Activated naive CD8-positive, alpha-beta T cell treated with anti-CD3 and anti-CD28 coated beads, Interleukin-2, amount 50 U/mL, for 24 hours (primary cell): ENCODE measurements at regions not wholly inside any gene's neighbourhood (a gene's known extent, or its start where the extent isn't known, plus 50 kb on each side); places are given as distances from the start of the nearest gene placed in this dataset.

ENCODE experiments used
- ATAC-seq: fragments of 150-1000 bp; cut with Tn5 transposase; one replicate; pipeline ENCODE4 v1.10.0; 2021
- DNase-seq: peaks from one replicate; pipeline ENCODE4 v3.0.0; 2021
- H3K27ac Mint-ChIP-seq: one replicate; pipeline ENCODE4 v1.8.0; 2021; ENCODE audit warnings: mild to moderate bottlenecking, mixed read lengths
- H3K27me3 Mint-ChIP-seq: one replicate; pipeline ENCODE4 v1.8.0; 2021; ENCODE audit warnings: mixed read lengths
- H3K36me3 Mint-ChIP-seq: one replicate; pipeline ENCODE4 v1.8.0; 2021; ENCODE audit warnings: low read depth, mixed read lengths
- H3K4me1 Mint-ChIP-seq: one replicate; pipeline ENCODE4 v1.8.0; 2021; ENCODE audit warnings: mixed read lengths
- H3K4me3 Mint-ChIP-seq: one replicate; pipeline ENCODE4 v1.8.0; 2021; ENCODE audit warnings: mild to moderate bottlenecking, moderate library complexity, mixed read lengths
- H3K9me3 Mint-ChIP-seq: one replicate; pipeline ENCODE4 v1.8.0; 2021; ENCODE audit warnings: mixed read lengths

DNA sequence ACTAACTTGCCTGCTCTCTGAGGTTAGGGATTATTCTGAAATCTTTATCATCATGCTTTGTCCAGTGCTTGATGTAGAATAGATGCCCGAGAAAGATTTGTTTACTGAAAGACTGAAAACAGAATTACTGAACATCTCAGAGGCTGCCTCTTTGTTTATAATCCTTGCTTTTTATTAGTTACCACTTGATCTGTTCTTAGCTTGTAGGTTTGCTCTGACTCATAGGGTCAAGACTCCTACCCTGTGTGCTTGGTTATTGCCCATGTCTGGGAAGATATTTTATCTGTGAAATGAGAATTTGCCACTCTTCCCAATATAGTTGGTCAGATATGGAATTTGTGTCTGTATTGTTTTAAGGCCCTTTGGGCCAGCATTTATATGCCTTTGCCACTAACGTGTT lies 675.3 kb downstream of the DIAPH3 start:
- no peaks in the 10 kb centered on the region for H3K36me3 Mint-ChIP-seq
- no peaks in the 10 kb centered on the region for H3K4me1 Mint-ChIP-seq
- H3K27me3 Mint-ChIP-seq = peaks cover 1% of the 10 kb centered on the region
- H3K9me3 Mint-ChIP-seq = no peaks in the 10 kb centered on the region
- H3K27ac Mint-ChIP-seq = no peak overlapping the region
- H3K4me3 Mint-ChIP-seq = no peak overlapping the region
- ATAC-seq = no peak
- no peak for DNase-seq

DNA sequence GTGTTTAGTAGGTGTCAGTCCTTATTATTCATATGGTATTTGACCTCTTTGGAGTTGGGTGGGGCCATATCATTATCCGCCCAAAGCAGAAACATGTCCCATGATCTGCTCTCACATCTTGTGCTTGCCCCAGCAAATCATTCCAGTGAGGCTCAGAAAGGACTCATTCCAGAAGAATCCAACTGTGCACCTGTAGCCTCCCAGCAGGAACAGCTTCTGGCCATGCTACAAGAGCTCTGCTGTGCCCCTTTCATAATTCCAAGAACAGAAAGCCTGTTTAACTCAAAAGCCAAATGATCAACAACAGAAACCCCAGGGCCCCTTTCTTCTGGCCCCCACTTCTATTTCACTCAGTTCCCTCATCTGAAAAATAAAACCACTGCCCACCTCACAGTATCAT lies 673.1 kb downstream of the DIAPH3 start:
- DNase-seq (no peak), ATAC-seq (no peak)
- Mint-ChIP-seq H3K9me3 (no peaks in the 10 kb centered on the region), H3K27ac (no peak overlapping the region), H3K4me3 (no peak overlapping the region), H3K36me3 (no peaks in the 10 kb centered on the region), H3K27me3 (peaks cover 1% of the 10 kb centered on the region), H3K4me1 (no peaks in the 10 kb centered on the region)

- Mint-ChIP-seq H3K9me3 (no peaks in the 10 kb centered on the region), H3K4me3 (no peak overlapping the region), H3K36me3 (no peaks in the 10 kb centered on the region), H3K27me3 (peaks cover 1% of the 10 kb centered on the region), H3K27ac (no peak overlapping the region), H3K4me1 (no peaks in the 10 kb centered on the region)
- ATAC-seq = no peak
- no peak for DNase-seq
Observed at GRCh38 chr13:59492030-59492636, 671.6 kb downstream of the DIAPH3 start.

- Mint-ChIP-seq H3K4me1 (no peaks in the 10 kb centered on the region), H3K9me3 (no peaks in the 10 kb centered on the region), H3K27me3 (no peaks in the 10 kb centered on the region), H3K27ac (no peak overlapping the region), H3K4me3 (no peak overlapping the region), H3K36me3 (no peaks in the 10 kb centered on the region)
- DNase-seq (no peak), ATAC-seq (no peak)
Observed at GRCh38 chr13:59493436-59493965, 670.2 kb downstream of the DIAPH3 start.

DNA sequence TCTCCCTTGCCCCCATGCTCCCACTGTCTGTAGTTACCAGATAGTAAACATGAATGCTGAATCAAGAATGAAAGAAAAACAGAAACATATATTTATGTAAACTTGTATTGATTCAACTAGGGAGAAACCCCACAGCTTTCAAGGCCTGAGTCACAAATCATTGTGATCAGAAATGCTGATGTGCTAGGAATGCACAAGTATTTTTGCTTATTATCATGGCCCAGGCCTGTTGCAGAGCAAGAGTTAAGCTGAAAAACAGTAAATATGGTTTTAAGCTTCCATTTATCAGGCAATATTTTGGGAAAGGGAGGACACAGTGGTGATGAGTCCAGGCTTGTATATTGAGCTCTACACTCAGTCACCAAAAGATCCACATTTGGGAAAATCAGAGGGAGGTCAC lies 669.6 kb downstream of the DIAPH3 start:
- H3K4me1 Mint-ChIP-seq = no peaks in the 10 kb centered on the region
- no peak overlapping the region for H3K27ac Mint-ChIP-seq
- H3K27me3 Mint-ChIP-seq = no peaks in the 10 kb centered on the region
- no peaks in the 10 kb centered on the region for H3K36me3 Mint-ChIP-seq
- ATAC-seq (no peak), DNase-seq (no peak)
- H3K4me3 Mint-ChIP-seq = no peak overlapping the region
- H3K9me3 Mint-ChIP-seq = no peaks in the 10 kb centered on the region

DNA sequence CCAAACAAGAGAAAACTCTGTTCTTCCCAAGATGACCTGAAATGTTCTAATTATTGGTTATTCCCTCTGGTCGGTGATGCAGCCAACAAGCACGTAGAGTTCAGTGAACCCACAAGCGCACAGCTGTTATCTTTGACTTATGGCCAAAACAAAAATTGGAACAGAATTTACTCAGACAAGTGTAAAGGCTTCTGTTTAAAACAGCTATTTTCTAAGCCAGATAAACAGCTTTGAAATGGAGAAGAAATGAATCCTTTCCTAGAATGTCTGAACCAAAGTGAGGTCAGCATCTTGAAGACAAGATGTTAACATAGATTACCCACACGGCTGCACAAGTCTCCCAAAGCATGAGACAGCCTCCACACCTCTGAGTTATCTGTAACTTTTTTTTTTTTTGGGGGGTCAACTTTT lies 669.2 kb downstream of the DIAPH3 start:
- no peak for DNase-seq
- H3K4me1 Mint-ChIP-seq = no peaks in the 10 kb centered on the region
- ATAC-seq = no peak
- no peak overlapping the region for H3K27ac Mint-ChIP-seq
- no peak overlapping the region for H3K4me3 Mint-ChIP-seq
- H3K36me3 Mint-ChIP-seq = no peaks in the 10 kb centered on the region
- H3K9me3 Mint-ChIP-seq = no peaks in the 10 kb centered on the region
- H3K27me3 Mint-ChIP-seq = no peaks in the 10 kb centered on the region

DNA sequence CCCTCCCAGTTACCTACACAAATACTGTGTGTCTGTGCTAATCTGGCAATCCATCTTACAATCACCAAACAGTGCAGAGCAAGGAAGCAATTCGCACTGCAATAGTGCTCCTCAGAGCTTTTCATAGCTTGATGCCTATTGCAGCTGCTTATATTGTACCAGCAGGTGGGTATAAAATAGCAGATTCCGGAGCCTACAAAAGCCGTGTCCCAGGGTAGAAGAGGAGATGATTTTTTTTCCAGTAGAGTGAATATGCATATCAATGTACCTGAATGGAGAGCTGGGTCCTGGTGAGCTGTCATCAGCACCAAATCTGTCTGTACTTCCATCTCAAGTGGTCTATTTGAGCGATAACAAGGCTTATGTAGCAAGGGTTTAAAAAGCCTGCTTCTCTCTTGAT lies 668.4 kb downstream of the DIAPH3 start:
- Mint-ChIP-seq H3K9me3 (no peaks in the 10 kb centered on the region), H3K4me1 (no peaks in the 10 kb centered on the region), H3K27ac (no peak overlapping the region), H3K36me3 (no peaks in the 10 kb centered on the region), H3K4me3 (no peak overlapping the region), H3K27me3 (no peaks in the 10 kb centered on the region)
- no peak for ATAC-seq
- no peak for DNase-seq

DNA sequence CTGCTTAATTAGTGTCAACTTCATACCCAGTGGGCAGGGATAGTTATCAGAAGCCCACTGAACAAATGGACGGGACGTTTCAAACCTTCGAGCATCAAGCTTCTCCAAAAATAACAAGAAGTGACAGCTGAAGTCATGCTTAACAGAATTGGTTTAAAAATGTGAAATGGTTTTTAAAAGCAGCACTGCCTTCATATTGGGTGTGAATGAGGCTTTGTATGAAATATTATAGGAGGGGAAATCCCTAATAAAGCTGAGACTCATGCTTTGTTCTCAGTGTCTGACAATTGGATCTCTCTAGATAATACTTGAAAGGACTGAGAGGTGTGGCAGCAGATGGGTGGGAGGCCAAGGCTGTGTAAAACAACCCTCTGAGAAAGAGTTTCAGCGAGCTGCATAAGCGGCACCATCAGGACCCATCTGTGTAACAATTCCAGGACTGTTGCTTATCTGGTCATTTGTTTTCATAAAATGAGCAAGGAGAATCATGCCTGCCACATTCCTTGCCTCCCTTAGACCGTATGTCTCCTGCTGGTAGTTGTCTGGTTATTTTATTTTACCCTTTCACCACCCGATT lies 667.7 kb downstream of the DIAPH3 start:
- Mint-ChIP-seq H3K27me3 (no peaks in the 10 kb centered on the region), H3K9me3 (no peaks in the 10 kb centered on the region), H3K4me3 (no peak overlapping the region), H3K27ac (no peak overlapping the region), H3K36me3 (no peaks in the 10 kb centered on the region), H3K4me1 (no peaks in the 10 kb centered on the region)
- ATAC-seq (no peak), DNase-seq (no peak)

GRCh38 chr13:59497621-59498247 lies 666.0 kb downstream of the DIAPH3 start:
- DNase-seq = no peak
- Mint-ChIP-seq H3K27ac (no peak overlapping the region), H3K4me3 (no peak overlapping the region), H3K4me1 (no peaks in the 10 kb centered on the region), H3K36me3 (no peaks in the 10 kb centered on the region), H3K9me3 (no peaks in the 10 kb centered on the region), H3K27me3 (no peaks in the 10 kb centered on the region)
- no peak for ATAC-seq

- DNase-seq (no peak), ATAC-seq (no peak)
- Mint-ChIP-seq H3K27me3 (no peaks in the 10 kb centered on the region), H3K27ac (no peak overlapping the region), H3K4me3 (no peak overlapping the region), H3K9me3 (no peaks in the 10 kb centered on the region), H3K36me3 (no peaks in the 10 kb centered on the region), H3K4me1 (no peaks in the 10 kb centered on the region)
Observed at GRCh38 chr13:59501004-59501403, 662.7 kb downstream of the DIAPH3 start.

GRCh38 chr13:59504407-59504806 lies 659.3 kb downstream of the DIAPH3 start:
- Mint-ChIP-seq H3K4me3 (no peak overlapping the region), H3K9me3 (no peaks in the 10 kb centered on the region), H3K4me1 (no peaks in the 10 kb centered on the region), H3K27me3 (no peaks in the 10 kb centered on the region), H3K36me3 (no peaks in the 10 kb centered on the region), H3K27ac (no peak overlapping the region)
- no peak for ATAC-seq
- DNase-seq = no peak

DNA sequence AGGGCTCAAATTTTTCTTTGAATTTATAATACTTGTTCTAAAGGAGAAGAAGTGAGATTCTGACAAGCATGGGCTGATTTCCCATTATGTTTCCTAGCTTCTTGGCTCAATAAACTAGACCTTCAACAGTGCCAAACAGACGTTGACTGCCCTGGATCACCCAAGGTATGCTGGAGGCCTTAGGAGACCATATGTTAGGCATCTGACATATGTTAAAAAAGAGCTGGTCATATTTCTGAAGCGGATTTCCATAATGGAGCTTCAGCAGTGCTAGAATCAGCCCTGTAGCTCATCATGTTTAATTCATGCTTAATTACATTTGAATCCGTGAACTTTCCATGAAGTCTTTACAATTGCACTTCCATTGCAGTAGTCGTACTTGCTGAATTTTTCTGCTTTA lies 653.3 kb downstream of the DIAPH3 start:
- Mint-ChIP-seq H3K36me3 (no peaks in the 10 kb centered on the region), H3K4me3 (no peak overlapping the region), H3K27me3 (no peaks in the 10 kb centered on the region), H3K27ac (no peak overlapping the region), H3K9me3 (no peaks in the 10 kb centered on the region), H3K4me1 (no peaks in the 10 kb centered on the region)
- ATAC-seq = no peak
- DNase-seq = no peak

DNA sequence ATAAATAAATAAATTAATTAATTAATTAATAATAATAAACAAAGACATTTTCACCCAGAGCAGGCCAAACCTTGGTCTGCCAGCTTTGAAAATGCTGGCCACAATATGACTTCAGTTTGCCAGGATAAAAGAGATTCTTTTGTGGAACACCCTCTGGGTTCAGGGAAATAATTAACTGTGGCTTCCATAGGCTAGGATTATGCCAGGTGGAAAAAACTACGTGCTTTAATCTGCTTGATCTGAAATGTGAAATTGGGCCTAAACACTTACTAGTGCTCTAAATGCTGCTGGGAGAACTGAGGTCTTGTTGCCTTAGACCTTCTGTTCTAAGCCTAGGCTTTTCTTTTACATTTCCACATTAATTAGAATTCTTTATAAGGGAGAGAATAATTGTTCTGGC lies 650.0 kb downstream of the DIAPH3 start:
- no peaks in the 10 kb centered on the region for H3K27me3 Mint-ChIP-seq

GRCh38 chr13:59514316-59514715 lies 649.4 kb downstream of the DIAPH3 start:
- H3K4me1 Mint-ChIP-seq = no peaks in the 10 kb centered on the region
- H3K9me3 Mint-ChIP-seq = no peaks in the 10 kb centered on the region
- no peaks in the 10 kb centered on the region for H3K27me3 Mint-ChIP-seq
- no peak for DNase-seq
- H3K27ac Mint-ChIP-seq = no peak overlapping the region
- no peak for ATAC-seq
- no peaks in the 10 kb centered on the region for H3K36me3 Mint-ChIP-seq
- H3K4me3 Mint-ChIP-seq = no peak overlapping the region

More for the DNA sequence above, 650.0 kb downstream of the DIAPH3 start:
- Mint-ChIP-seq H3K4me1 (no peaks in the 10 kb centered on the region), H3K27ac (no peak overlapping the region), H3K36me3 (no peaks in the 10 kb centered on the region), H3K4me3 (no peak overlapping the region), H3K9me3 (no peaks in the 10 kb centered on the region)
- ATAC-seq (no peak), DNase-seq (no peak)

- no peaks in the 10 kb centered on the region for H3K27me3 Mint-ChIP-seq
- DNase-seq = no peak
Observed at GRCh38 chr13:59519819-59520218, 643.9 kb downstream of the DIAPH3 start.

More at GRCh38 chr13:59519819-59520218, 643.9 kb downstream of the DIAPH3 start:
- H3K4me1 Mint-ChIP-seq = no peaks in the 10 kb centered on the region
- no peak overlapping the region for H3K27ac Mint-ChIP-seq
- H3K36me3 Mint-ChIP-seq = no peaks in the 10 kb centered on the region
- H3K9me3 Mint-ChIP-seq = no peaks in the 10 kb centered on the region
- ATAC-seq = no peak
- no peak overlapping the region for H3K4me3 Mint-ChIP-seq
